HG03439 (cell line): ENCODE measurements at regions not wholly inside any gene's neighbourhood (a gene's known extent, or its start where the extent isn't known, plus 50 kb on each side); places are given as distances from the start of the nearest gene placed in this dataset.
"Not testable (repeated sequence)": the region's sequence is repeated elsewhere in the genome, so short reads cannot be mapped to it uniquely, and the experiment has no call there.

ENCODE experiments used
- ATAC-seq: cut with Tn5 transposase; IDR thresholded peaks from one replicate; pipeline ENCODE4 v1.9.1; 2021; ENCODE audit warnings: mild to moderate bottlenecking, moderate library complexity; ENCODE audit not compliant: unreplicated experiment

DNA sequence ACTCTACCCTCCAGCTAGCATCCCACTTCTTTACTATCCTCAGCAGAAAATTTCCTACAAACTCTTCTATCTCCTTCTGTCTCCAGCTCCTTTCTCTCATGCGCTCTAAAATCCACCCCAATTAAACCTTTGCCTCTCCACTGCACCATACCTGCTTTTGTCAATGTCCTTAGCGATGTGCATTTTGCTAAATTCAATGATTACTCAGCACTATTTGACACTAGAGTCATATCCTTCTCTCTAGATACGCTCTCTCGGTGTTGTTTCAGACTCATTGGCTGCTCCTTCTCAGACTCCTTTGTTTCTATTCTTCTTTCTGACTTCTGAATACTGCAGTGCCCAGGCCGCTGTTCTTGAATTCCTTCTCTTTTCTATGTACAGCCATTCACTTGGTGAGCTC is 144.2 kb downstream of the HLX start:
- no peak for ATAC-seq

DNA sequence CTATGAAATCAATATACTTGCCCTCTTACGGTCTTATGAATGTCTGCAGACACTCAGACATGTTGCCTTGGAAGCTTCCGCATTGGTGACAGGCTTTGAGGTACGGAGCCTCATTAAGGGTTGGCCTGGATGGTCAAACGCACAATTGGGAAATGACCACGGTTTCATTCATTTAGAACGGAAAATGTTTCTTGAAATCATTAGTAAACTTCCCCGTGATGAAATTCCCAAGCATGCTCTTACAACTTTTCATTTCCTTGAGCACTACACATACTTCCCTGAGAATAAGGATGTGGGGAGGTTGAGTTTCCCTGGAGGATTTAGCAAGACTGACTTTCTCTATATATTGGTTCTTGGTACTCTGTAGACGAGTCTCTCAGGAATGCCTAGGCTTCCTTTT is 146.3 kb downstream of the HLX start:
- ATAC-seq = no peak

DNA sequence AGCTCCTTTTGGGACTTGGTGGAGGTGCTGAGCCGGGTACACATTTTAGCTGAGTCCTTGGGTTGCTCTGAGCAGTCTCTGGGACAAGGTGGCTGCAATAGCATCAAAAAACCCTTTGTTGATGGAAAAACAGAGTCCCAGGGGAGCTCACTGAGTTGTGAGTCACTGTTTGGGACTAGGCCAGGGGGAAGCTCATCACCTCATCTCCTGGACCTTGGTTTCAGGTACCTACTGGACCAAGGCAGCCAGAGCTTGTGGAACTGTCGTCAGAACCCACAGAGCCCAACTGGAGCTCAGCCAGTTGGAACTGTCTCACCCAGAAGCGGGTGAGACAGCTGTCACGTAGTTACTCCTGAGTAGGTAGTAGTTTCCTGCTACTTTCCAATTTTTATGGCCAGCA is 146.7 kb downstream of the HLX start:
- no peak for ATAC-seq

DNA sequence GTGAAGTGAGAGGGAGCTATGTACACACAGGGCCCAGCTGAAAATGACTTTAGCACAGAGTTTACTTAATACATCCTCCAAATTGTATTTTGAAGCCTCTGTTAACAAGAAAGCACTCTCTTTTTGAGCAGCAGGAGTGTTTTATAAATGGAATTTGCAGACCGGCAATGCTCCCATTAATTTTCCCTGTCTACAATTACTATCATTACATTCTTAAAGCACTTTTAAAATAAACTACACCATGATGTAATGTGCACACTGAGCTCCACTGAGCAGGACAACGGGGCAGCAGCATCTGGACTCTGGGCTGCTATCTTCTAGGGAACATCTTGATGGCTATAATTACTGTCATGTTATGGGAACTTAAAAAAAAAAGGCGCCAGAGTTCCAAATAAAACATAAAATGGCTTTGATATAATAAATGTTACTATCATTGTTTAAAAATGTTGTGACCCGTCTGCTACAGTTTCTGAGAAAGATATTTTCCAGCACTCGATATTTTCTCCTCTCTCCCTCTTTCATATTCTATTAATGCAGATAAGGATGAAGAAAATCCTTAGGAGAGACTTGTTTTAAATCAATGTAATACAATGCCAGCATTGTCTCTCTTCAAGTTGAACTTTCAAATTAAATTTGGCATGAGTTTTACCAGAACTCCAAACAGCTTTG is 150.9 kb downstream of the HLX start:
- no peak for ATAC-seq

DNA sequence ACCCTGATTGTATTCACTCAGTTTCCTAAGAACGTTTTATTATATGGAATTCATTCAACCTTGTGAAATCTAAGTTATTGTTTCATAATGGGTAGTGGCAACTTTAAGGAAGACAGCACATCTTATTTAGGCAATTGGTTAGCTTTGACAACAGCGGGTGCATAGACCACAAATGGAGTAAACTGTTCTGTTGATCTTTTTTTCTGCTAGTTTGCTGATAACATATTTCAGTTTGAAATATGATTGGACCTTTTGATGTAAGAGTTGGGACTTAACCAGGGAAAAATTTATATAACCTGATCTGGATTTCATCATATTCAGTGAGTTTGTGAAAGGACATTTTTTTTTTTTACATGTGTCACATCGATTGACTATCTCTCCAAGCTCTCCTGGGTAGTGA is 151.7 kb downstream of the HLX start:
- no peak for ATAC-seq

DNA sequence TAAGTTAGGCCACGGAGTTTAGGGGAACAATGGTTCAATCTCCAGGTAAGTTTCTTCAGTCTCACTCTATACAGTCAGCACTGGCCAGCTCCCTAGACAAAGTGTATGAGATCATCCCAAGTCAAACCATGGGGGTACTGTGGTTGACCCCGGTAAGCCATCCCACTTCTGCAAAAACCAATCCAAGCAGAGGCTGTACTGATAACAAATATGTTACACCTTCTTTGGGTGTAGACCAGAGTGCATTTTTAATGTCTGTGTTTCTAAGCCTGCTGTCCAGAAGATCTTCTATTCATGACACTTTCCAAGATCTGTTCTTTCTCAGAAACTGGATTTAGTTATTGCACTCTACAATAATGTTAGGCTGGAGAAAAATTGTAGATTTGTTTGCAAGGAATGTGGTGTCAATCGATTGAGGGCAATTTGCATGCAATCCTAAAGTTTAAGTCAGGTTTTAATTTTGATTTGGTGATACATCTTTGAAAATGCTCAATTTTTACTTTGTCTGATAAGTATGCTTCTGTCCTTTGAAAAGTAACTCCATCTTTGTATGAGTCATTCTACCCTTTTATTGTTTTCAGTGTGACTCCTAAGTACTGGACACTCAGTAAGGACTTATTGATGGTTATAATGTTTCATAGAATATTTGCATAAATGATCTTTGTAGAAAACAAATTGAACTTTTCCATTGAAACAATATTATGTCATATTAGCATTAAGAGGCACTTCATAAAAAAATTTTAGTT is 152.4 kb downstream of the HLX start:
- no peak for ATAC-seq

DNA sequence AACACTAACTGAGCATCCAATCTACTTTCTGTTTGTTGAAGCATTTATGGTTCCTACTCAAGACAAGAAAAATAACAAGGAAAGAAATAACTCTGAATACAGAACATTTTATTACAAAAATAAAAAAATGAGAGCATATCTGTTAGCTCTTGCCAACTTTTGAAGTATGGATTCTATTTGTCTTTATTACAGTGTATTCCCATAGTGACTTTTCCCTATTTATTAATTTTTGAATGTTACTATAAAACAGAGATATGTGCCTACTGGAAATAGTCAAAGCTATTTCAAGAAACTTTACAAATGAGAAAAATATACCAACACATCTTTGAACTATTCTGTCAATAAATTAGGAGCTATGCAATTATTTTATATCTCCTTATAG is 153.0 kb downstream of the HLX start:
- ATAC-seq = no peak

DNA sequence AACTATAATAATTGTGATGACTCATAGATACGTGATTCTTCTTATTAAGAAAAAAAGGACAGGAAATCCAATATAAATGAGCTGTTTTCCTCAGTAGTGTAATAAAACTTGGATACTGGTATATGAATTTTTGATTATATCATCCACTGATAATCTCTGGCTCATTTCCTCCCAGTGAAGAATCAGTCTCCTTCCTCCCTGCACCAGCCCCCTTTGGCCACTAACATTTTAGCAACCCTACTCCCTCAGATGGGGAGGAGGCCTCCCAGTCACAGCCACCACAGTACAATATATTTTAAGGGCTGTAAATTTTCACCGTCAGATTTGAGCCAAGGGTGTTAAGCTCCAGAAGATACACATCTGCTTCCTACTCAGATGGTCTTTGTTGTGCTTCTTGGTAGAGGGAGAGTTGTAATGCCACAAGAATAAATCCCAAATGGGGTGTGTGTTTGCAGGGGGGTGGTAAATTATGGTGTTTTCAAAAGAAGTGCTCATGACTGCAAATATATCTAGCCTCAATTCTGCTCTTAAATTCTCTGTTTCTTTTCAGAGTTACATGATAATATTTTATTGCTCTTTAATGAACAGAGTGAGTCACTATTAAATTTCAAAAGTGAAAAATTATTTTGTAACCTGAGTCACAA is 153.5 kb downstream of the HLX start:
- no peak for ATAC-seq

DNA sequence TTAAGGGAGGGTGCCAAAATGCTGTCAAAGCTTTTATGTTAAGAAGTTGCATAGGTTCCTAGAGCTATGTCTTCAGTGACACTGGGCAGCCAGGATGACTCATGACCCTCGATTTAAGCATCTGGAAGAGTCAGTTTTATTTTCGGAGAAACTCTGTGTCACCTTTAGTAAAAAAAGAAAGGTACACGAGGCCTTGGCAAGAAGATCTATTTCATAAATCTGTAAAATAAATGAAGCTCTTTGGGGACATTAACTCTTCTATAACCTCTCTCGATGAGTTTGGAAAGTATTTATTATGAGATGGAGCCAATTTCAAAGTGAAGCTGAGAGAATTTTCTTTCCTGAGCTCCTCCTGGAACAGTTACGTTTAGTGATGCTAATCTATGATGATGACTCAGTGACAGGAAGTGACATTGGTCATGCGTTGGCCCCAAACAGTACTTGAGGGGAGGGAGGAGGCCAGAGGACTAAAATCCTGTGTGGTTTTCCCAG is 156.5 kb downstream of the HLX start:
- no peak for ATAC-seq

DNA sequence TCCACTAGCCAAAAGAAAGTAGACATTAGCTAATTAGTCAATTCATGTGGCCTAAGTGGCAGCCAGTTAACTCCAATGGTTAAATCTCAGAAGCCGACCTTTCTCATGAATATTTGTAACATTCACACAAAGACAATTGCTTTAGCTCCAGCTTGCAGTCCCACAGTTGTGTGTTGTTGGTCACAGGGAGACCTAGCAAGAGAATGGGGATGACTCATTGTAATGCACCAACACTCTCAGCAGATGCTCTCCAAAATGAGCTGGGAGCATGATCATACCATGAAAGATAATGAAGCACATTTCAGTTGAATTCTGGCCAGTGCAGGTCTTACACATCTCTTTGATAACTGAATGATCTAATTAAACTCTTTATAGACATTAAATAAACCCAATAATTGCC is 160.4 kb downstream of the HLX start:
- ATAC-seq = no peak

DNA sequence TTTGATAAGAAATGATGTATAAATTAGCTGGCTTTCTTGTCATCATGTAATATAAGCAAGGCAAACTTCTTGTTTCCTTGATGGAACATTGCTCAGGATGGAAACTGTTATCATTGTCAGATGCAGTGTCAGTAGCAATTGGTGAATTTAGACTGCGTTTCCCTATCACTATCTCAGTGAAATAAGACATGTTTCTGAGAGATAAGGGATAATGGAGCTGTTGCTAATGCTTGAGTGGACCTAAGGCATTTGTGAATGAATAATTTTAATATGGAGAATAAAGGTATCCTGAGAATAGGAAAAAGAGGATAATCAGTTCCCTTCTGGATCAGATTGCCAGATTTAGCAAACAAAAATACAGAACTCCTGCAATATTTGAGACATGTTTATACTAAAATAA is 160.9 kb downstream of the HLX start:
- no peak for ATAC-seq

DNA sequence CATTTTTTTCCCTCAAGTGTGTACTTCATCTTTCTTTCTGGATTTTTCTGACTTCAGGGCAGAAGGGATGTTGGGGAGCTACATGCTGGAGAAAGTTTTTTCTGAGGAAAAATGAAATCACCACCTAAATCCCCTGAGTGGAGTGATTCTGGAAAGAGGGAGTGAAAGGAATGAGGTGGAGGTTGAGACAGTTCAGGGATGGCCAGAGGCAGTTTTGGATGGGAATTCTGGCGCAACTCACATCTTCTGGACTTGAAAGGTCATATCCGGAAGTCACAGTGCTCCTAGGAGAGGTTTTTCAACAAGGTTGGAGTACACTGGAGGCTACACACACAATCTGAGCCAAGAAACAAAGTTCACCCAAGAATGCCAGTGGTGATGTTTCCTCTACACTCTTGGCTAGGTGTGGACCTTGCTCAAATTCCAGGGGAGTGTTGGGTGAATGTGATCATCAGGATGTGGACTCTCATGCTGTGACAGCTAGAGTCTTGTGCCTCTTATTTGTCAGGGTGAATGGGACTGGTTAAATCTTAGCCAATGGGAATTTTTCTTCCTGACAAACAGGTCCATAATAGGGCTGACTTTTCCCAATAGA is 161.5 kb downstream of the HLX start:
- ATAC-seq = no peak

DNA sequence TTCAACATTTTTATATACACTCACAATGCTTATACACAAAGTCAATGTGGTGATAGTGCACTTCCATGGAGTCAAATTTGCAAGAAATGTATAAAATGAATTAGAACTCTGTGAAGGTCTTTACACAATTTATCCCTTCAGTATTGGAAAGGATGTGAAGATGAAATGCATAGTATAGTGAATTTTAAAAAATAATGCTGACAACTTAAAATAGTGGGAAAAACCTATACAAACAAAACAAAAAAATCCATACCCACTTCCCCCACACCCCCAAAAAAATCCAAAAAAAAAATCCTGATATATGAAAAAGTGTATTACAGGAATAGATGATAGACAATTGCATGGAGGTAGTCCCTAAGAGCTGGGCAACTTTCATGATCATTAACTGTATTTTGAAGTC is 165.3 kb downstream of the HLX start:
- ATAC-seq = no peak

DNA sequence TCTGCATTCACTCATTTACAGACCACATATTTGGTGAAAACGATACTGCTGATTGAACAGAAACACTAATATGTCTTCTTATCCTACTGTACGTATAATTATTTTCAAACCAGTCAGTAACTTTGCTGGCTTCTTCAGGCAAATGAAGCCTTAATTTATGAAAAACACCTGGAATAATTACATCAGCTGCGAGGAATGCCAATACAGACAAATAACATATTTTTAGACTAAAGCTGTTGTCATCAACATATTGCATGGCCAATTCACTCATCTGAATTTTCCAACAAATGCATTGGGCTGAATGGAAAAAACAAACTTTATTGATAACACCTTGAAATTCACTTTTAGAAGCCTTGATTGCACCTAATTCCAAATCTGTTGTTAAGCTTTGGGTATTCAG is 165.9 kb downstream of the HLX start:
- no peak for ATAC-seq

DNA sequence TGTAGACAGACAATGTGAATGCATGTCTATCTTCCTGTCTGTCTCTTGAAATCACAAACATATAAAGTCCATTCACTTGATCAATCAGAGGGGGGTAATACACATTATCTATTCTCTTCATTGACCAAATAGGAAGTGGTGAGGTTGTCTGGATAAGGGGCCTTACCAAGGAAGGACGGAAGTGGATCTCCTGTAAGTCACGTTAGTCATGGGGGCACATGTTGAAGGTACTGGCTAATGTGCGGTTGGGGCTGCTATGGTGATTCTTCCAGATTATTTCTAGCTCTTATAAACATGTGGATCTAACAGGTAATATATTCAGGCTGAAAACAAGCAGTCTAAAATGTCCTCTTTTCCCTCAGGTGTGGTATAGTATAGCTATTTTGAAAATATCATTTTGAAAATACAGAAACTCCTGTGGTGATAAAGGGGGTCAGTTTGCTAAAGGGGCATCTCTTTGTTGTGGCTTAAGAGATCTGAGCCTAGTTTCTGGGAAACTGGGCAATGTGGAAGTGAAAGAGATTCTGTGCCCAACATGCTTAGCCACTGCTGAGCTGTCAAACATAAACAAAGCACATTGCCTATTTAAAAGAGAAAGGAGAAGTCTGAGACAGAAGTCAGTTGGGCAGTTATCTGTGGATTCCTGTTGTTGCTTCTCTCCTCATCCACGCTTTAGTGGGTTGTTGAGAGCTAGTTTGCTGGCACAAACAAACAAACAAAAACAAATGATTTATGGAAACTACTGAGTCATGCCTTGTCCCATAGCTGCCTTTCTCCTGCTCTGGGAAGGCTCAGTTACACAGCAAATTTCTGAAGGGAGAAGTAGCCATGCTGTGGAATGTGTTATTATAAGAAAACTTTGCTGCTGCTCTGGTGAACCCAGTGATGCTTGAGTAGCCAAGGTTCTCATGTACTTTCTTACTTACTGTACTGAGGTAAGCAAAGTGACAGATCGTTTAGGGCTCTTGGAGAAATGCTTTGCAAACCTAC is 166.9 kb downstream of the HLX start:
- peak; percentile 95 for ATAC-seq

DNA sequence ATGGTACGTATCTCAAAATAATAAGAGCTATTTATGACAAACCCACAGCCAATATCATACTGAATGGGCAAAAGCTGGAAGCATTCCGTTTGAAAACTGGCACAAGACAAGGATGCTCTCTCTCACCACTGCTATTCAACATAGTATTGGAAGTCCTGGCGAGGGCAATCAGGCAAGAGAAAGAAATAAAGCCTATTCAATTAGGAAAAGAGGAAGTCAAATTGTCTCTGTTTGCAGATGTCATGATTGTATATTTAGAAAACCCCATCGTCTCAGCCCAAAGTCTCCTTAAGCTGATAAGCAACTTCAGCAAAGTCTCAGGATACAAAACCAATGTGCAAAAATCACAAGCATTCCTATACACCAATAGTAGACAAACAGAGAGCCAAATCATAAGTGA is 172.1 kb downstream of the HLX start:
- ATAC-seq = not testable (repeated sequence)

DNA sequence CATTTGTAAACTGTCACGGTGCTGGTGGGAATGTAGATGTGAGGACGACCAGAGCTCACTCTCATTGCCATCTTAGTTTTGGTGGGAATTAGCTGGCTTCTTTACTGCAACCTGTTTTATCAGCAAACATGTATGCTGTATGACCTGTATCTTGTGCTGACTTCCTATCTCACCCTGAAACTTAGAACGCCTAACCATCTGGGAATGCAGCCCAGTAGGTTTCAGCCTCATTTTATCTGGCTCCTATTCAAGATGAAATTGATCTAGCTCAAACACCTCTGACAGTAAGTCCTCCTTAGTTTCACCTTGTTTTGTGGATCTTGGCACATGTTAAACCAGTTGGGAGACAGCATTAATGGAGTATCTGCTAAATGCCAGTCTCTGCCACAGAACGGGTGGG is 174.6 kb downstream of the HLX start:
- no peak for ATAC-seq

DNA sequence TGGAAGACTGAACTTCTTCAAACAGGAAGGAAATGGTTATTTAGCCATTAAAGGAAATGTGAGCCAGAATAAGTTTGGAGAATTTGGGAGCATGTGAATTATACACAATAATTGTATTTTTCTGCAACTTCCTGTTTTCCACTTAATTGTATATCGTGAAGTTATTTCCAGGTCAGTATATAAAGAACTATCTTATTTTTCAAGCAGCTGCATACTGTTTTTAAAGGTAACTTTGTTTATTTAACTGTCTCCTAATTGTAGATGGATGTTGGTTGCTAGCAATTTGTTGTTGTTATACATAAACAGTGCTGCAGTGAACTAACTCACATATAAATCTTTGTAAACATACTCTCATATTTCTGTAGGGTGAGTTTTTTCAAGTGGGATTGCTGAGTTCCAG is 180.3 kb downstream of the HLX start:
- ATAC-seq = no peak

DNA sequence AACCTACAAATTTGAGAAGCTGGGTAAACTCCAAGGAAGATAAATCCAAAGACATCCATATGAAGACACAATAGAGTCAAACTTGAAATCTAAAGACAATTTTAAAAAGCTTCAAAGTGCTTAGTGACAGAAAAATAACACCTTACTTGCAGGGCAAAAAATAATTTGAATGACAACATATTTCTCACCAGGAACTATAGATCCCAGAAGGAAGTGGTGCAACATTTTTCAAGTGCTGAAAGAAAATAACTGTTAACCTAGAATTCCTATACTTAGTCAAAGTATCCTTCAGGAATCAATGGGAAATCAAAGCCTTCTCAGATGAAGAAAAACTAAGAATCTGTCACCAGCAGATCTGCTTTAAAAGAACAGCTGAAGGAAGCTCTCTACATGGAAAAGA is 184.4 kb downstream of the HLX start:
- ATAC-seq = no peak

DNA sequence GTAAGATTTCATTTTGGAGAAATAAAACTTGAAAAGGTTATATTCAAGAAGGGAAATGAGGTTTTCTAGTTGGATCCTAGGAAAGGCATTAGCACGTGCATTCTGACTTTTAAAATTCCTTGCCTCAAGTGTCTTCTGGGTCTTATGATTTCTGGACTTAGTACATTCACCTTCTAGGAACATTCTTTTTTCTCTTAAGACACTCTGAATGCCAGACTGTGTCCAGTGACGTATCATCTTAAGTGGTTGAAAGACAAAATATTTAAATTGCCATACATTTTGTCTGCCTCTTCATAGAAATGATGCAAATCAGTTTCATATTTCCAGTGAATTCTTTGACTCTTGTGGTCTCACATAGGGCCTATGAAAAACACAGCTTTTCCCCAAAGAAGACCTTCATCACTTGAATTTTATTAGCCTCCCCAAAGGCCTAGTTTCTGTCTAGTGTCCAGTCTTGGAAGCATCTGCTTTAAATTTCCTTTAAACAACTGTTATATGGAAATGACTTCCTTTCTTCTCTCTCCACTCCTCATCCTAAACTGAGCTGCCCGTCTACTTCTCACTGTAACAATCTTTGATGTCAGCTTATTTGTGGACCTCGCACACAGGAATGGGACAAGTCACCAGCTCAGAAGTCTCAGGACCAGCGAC is 187.2 kb downstream of the HLX start:
- ATAC-seq = no peak
